ENCODE measurements at regions not wholly inside any gene's neighbourhood (a gene's known extent, or its start where the extent isn't known, plus 50 kb on each side); places are given as distances from the start of the nearest gene placed in this dataset.

DNA sequence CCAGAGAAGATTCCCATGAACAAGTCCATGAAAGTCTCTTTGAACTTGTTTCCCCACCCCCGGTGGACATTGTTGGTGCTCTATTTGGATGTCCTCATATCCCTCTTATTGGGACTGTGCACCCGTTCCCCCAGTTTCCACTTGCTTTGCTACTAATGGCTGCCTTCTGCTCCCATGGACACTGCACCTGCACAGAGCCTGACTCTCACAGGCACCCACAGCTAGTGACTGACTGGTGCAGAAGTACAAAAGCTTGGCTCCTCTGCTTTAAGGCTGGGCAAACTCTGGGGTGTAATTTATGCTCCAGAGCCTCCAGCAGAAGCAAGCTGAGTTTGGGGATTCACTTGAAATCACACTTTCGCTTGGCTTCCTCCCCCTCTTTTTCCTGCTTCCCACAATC is 239.9 kb upstream of the BTBD3 start:
- no peak for TF ChIP-seq ISL1 (CRISPR knock-in tag; IDR thresholded peaks at IDR 0.05)
- TF ChIP-seq RARB (CRISPR knock-in tag; IDR thresholded peaks at IDR 0.05): no peak
- TF ChIP-seq, protein P1, sequence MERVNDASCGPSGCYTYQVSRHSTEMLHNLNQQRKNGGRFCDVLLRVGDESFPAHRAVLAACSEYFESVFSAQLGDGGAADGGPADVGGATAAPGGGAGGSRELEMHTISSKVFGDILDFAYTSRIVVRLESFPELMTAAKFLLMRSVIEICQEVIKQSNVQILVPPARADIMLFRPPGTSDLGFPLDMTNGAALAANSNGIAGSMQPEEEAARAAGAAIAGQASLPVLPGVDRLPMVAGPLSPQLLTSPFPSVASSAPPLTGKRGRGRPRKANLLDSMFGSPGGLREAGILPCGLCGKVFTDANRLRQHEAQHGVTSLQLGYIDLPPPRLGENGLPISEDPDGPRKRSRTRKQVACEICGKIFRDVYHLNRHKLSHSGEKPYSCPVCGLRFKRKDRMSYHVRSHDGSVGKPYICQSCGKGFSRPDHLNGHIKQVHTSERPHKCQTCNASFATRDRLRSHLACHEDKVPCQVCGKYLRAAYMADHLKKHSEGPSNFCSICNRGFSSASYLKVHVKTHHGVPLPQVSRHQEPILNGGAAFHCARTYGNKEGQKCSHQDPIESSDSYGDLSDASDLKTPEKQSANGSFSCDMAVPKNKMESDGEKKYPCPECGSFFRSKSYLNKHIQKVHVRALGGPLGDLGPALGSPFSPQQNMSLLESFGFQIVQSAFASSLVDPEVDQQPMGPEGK (CRISPR knock-in tag; IDR thresholded peaks at IDR 0.05; ENCODE audit: borderline replicate concordance): no peak
- TF ChIP-seq, protein P2, sequence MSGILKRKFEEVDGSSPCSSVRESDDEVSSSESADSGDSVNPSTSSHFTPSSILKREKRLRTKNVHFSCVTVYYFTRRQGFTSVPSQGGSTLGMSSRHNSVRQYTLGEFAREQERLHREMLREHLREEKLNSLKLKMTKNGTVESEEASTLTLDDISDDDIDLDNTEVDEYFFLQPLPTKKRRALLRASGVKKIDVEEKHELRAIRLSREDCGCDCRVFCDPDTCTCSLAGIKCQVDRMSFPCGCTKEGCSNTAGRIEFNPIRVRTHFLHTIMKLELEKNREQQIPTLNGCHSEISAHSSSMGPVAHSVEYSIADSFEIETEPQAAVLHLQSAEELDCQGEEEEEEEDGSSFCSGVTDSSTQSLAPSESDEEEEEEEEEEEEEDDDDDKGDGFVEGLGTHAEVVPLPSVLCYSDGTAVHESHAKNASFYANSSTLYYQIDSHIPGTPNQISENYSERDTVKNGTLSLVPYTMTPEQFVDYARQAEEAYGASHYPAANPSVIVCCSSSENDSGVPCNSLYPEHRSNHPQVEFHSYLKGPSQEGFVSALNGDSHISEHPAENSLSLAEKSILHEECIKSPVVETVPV (CRISPR knock-in tag; IDR thresholded peaks at IDR 0.05): no peak
- no peak for TF ChIP-seq TOX (CRISPR knock-in tag; IDR thresholded peaks at IDR 0.05; ENCODE audit: borderline replicate concordance)
- TF ChIP-seq, protein P3, sequence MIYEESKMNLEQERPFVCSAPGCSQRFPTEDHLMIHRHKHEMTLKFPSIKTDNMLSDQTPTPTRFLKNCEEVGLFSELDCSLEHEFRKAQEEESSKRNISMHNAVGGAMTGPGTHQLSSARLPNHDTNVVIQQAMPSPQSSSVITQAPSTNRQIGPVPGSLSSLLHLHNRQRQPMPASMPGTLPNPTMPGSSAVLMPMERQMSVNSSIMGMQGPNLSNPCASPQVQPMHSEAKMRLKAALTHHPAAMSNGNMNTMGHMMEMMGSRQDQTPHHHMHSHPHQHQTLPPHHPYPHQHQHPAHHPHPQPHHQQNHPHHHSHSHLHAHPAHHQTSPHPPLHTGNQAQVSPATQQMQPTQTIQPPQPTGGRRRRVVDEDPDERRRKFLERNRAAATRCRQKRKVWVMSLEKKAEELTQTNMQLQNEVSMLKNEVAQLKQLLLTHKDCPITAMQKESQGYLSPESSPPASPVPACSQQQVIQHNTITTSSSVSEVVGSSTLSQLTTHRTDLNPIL (CRISPR knock-in tag; IDR thresholded peaks at IDR 0.05; ENCODE audit: low read depth): no peak
- TF ChIP-seq BACH2 (CRISPR knock-in tag; IDR thresholded peaks at IDR 0.05; ENCODE audit: borderline replicate concordance): no peak
- TF ChIP-seq ESRRG (CRISPR knock-in tag; IDR thresholded peaks at IDR 0.05): no peak
- no peak for TF ChIP-seq CSDC2 (CRISPR knock-in tag; IDR thresholded peaks at IDR 0.05)
- TF ChIP-seq ZC3H10 (CRISPR knock-in tag; IDR thresholded peaks at IDR 0.05): no peak
- no peak for TF ChIP-seq GLIS3 (CRISPR knock-in tag; IDR thresholded peaks at IDR 0.05)
- TF ChIP-seq, protein P4, sequence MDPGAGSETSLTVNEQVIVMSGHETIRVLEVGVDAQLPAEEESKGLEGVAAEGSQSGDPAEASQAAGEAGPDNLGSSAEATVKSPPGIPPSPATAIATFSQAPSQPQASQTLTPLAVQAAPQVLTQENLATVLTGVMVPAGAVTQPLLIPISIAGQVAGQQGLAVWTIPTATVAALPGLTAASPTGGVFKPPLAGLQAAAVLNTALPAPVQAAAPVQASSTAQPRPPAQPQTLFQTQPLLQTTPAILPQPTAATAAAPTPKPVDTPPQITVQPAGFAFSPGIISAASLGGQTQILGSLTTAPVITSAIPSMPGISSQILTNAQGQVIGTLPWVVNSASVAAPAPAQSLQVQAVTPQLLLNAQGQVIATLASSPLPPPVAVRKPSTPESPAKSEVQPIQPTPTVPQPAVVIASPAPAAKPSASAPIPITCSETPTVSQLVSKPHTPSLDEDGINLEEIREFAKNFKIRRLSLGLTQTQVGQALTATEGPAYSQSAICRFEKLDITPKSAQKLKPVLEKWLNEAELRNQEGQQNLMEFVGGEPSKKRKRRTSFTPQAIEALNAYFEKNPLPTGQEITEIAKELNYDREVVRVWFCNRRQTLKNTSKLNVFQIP (CRISPR knock-in tag; IDR thresholded peaks at IDR 0.05; ENCODE audit: borderline replicate concordance, low read depth): no peak
- TF ChIP-seq ZNF565 (CRISPR knock-in tag; conservative IDR thresholded peaks at IDR 0.05; ENCODE audit: low read depth): no peak
- no peak for TF ChIP-seq OSR1 (CRISPR knock-in tag; IDR thresholded peaks at IDR 0.05)
